ENCODE measurements at regions not wholly inside any gene's neighbourhood (a gene's known extent, or its start where the extent isn't known, plus 50 kb on each side); places are given as distances from the start of the nearest gene placed in this dataset.

DNA sequence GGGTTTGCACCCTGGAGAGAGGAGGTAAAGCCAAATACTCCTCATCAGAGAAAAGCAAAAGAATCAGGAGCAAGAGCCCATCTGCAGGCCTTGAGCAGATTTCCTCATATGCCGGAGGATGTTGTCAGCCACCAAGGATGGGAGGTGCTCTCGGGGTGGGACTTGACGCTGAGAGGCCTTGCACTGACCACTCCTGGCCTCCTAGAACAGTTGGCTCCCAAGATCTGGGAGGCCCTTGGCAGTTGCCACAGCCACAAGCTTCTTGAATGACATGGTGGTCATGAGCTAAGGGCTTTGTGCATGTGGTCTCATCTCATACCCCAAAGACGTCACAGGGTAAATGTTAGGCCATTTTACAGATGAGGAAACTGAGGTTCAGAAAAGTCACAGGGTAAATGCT, 75.2 kb upstream of the PMEPA1 start:
- Histone ChIP-seq H3K4me3 (no peak overlapping the region), H3K9me3 (no peaks in the 10 kb centered on the region), H3K27ac (no peak overlapping the region), H3K36me3 (no peaks in the 10 kb centered on the region), H3K27me3 (peaks cover 0 to 8% (median 0%) of the 10 kb centered on the region in 7 donors), H3K4me1 (peaks cover 0 to 5% (median 0%) of the 10 kb centered on the region in 9 donors)
- ATAC-seq (no peak), DNase-seq (no peak)
- TF ChIP-seq, protein P1, sequence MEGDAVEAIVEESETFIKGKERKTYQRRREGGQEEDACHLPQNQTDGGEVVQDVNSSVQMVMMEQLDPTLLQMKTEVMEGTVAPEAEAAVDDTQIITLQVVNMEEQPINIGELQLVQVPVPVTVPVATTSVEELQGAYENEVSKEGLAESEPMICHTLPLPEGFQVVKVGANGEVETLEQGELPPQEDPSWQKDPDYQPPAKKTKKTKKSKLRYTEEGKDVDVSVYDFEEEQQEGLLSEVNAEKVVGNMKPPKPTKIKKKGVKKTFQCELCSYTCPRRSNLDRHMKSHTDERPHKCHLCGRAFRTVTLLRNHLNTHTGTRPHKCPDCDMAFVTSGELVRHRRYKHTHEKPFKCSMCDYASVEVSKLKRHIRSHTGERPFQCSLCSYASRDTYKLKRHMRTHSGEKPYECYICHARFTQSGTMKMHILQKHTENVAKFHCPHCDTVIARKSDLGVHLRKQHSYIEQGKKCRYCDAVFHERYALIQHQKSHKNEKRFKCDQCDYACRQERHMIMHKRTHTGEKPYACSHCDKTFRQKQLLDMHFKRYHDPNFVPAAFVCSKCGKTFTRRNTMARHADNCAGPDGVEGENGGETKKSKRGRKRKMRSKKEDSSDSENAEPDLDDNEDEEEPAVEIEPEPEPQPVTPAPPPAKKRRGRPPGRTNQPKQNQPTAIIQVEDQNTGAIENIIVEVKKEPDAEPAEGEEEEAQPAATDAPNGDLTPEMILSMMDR (IDR thresholded peaks at IDR 0.05) = no peak
- WGBS, 2 donors = 89 to 93% methylated on average over 4 of the region's 4 CpGs
- intact Hi-C loops (cut with DNase I) = no loop called here

DNA sequence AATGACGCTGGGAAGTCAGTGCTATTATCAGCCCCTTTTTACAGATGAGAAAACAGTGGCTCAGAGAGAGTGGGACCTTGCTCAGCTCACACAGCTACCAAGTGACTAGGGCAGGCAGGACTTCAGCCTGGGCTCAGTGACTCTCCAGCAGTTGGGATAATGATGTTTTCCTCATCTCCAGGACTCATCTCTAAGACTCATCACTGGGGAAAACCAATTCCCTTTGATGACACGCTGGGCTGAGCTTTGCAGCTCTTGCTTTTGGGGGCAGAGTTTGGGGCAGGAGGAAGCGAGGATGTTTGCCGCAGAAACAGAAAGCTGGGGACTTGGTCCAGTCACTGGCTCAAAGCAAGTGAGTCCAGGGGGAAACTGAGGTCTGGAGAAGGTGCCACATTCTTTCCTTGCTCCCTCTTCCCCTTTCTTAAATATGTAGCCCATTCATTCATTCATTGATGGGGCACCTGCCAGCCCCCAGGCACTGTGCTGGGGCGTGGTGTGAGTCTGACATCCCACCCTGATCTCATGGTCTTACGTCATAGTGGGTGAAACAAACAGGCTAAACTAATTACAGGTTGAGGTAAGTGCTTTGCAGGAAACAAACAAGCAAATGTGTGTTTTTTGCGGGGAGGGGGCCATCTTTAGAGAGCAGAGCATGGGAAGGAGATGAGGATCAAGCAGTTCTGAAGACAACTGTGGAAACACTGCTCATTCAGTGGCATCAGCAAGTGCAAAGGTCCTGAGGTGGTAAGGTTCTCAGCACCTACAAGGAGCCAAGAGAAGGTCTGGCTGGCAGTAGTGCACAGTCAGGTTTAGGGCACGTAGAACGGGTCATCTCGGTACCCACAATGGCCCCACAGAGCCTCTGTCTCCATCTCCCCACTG, 74.4 kb upstream of the PMEPA1 start:
- Histone ChIP-seq H3K4me3 (no peak overlapping the region), H3K27ac (no peak overlapping the region), H3K27me3 (peaks cover 0 to 8% (median 0%) of the 10 kb centered on the region in 7 donors), H3K9me3 (no peaks in the 10 kb centered on the region), H3K4me1 (peaks cover 0 to 6% (median 0%) of the 10 kb centered on the region in 9 donors), H3K36me3 (no peaks in the 10 kb centered on the region)
- 92 to 93% methylated on average over 10 of the region's 10 CpGs for WGBS, 2 donors
- intact Hi-C loops (cut with DNase I) = loop anchor here in 1 of 10 donors (5.0 kb wide), 1 partner anchor 257 kb away; the partner anchor contains the start of gene CTCFL
- no peak for DNase-seq
- ATAC-seq = no peak
- TF ChIP-seq, protein P1 (IDR thresholded peaks at IDR 0.05) = no peak

DNA sequence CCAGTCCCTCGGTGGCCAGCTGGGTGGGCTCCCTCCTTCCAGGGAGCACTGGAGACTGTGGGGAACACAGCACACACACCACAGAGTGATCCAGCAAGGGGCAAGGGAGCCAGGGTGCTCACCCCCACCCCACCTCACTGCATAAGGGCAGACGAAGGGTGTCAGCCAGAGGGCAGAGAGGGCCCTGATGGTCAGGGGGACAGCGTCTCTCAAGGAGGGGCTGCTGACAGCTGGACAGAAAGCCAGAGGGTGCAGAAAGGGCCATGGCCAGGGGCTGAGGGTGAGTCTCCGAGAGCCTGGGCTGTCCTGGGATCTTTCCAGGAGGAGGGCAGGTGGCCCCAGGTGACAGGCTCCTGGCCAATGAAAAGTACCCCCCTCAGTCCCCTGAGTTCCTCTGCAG, 73.4 kb upstream of the PMEPA1 start:
- no peaks in the 10 kb centered on the region for H3K9me3 ChIP-seq
- no peak overlapping the region for H3K4me3 ChIP-seq
- no peaks in the 10 kb centered on the region for H3K36me3 ChIP-seq
- H3K4me1 ChIP-seq = peaks cover 0 to 6% (median 0%) of the 10 kb centered on the region in 9 donors
- no peak for ATAC-seq
- intact Hi-C loops (cut with DNase I) = loop anchor here in 1 of 10 donors (5.0 kb wide), 1 partner anchor 256 kb away; the partner anchor contains the start of gene CTCFL
- TF ChIP-seq, protein P1 (IDR thresholded peaks at IDR 0.05) = no peak
- H3K27me3 ChIP-seq = peaks cover 0 to 8% (median 0%) of the 10 kb centered on the region in 7 donors
- no peak overlapping the region for H3K27ac ChIP-seq
- no peak for DNase-seq
- 71 to 83% methylated on average over 4 of the region's 4 CpGs for WGBS, 2 donors

DNA sequence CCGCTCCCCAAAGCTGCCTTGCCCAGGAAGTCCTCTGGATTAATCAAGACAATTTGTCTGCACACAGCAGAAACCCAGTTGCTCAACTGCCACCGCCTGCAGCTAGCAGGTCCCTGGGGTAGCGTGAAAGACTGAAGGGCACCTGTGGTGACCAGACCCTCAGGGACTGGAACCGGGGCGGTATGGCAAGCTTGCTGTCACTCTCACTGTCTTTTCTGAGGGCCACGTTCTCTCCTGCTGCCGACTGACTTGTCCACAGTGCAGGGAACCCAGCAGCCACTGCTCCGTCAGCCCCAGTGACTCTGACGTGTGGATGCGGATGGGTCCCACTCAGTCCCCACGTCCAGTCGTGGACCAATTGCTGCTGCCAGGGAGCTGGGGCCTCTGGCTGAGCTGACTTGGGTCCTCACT, 72.8 kb upstream of the PMEPA1 start:
- H3K4me1 ChIP-seq = peaks cover 0 to 6% (median 0%) of the 10 kb centered on the region in 9 donors
- TF ChIP-seq, protein P1 (IDR thresholded peaks at IDR 0.05) = no peak
- WGBS, 2 donors = 63 to 72% methylated on average over 12 of the region's 12 CpGs

More for the DNA sequence above, 72.8 kb upstream of the PMEPA1 start:
- no peaks in the 10 kb centered on the region for H3K9me3 ChIP-seq
- H3K4me3 ChIP-seq = no peak overlapping the region
- H3K27ac ChIP-seq = no peak overlapping the region
- intact Hi-C loops (cut with DNase I) = loop anchor here in 1 of 10 donors (5.0 kb wide), 1 partner anchor 255 kb away; the partner anchor contains the start of gene CTCFL
- DNase-seq (no peak), ATAC-seq (no peak)
- H3K36me3 ChIP-seq = no peaks in the 10 kb centered on the region
- peaks cover 0 to 8% (median 0%) of the 10 kb centered on the region in 7 donors for H3K27me3 ChIP-seq

Measured in heart right ventricle (tissue), 16 donors.